Stimulated activated CD8-positive, alpha-beta memory T cell treated with anti-CD3 and anti-CD28 coated beads, Interleukin-7, amount 100 ng/mL, for 1 hour (primary cell): ENCODE measurements at regions not wholly inside any gene's neighbourhood (a gene's known extent, or its start where the extent isn't known, plus 50 kb on each side); places are given as distances from the start of the nearest gene placed in this dataset.
"Not testable (repeated sequence)": the region's sequence is repeated elsewhere in the genome, so short reads cannot be mapped to it uniquely, and the experiment has no call there.

Experiments used
- DNase-seq, 2 donors: peaks; one replicate each; pipeline ENCODE4 v3.0.0-alpha.2; 2020; ENCODE audit warnings: low read depth in 2 of 2

DNA sequence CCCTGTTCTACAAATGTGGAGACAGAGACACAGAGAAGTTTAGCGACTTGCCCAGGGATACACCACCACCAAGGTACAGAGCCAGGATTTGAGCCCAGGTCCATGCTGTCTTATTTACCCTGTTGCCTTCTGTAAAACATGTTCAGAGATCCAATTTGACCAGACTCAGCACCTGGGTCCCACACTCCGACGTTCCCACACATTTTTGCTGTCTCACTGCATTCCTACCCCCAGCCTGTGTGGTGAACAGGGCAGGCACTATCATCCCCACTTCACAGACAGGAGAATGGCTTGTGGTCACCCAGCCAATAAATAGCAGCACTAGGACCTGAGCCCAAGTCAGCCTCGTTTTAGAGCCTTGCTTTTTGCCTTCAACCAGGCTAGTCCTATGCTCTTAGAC lies 102.8 kb downstream of the PJA1 start:
- DNase-seq: no peak

DNA sequence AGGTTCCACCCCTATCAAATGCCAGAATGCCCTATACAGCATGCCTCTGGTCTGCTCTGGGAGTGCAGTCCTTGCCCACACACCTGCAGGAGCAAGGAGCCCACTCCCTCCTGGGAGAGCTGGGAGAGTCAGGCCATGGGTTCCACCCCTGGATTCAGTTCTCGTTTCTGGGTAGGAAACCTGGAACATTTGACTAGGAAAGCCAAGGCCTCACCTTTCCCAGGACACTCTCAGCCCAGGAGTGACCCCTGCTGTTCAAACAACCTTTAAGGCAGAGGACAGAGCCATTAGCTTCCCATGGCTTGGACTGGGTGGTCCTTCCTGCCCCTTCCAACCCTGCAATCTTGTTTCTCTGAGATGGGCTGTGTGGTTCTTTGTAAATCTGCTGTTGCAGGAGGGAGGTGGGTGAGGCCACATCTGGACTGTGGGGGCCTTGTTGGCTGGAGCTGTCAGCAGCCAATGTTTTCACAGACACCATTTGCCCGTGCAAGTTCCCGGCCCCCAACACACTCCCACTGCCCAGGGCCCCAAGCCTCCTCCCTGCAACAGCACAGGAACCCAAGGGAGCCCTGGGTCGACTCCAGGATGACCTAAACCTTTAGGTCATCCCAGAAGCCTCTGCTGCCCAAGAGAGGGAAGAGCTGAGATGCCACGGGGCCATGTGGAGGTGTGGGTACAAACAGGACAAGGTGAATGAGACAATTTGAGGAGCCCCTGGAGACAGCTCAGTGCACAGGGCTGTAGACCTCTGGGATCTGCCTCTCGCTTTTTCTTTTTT lies 104.4 kb downstream of the PJA1 start:
- no peak for DNase-seq

DNA sequence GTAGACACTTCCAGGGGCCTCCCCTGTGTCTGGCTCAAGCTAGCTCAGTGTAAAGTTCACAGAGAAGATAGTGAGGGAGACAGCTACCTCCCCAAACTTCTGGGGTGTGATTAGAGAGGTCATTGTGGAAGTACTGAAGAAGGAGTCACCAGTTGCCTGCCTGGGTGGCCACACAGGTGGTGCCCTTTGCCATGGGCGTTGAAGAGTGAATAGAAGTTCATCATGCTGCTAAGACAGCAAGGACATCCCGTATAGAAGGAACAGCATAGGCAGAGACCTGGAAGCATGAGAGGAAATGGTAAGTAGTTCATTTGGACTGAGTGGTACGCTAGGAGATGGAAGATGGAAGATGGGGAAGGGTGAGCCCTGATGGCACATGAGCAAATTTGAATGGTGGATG lies 110.1 kb downstream of the PJA1 start:
- no peak for DNase-seq

DNA sequence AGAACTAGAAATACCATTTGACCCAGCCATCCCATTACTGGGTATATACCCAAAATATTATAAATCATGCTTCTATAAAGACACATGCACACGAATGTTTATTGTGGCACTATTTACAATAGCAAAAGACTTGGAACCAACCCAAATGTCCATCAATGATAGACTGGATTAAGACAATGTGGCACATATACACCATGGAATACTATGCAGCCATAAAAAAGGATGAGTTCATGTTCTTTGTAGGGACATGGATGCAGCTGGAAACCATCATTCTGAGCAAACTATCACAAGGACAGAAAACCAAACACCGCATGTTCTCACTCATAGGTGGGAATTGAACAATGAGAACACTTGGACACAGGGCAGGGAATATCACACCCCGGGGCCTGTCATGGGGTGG lies 110.8 kb downstream of the PJA1 start:
- not testable (repeated sequence) for DNase-seq

DNA sequence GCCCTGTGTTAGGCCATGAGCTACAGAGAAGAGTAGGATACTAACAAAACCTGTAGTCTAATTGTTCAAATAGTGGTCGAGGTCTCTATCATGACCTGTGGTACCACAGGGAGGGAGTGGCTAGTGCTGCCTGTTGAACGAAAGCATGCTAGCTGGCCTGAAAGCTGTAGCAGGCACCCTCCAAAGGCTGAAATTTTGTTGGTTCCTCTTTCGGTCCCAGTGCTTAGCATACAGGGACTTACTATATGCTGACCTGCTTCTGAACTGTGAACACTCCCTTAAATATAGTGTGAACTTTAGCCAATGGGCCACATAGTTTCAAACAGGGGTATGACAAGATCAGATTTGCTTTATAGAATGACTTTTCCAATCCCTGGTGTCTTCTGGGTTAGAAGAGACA lies 113.4 kb downstream of the PJA1 start:
- no peak for DNase-seq

DNA sequence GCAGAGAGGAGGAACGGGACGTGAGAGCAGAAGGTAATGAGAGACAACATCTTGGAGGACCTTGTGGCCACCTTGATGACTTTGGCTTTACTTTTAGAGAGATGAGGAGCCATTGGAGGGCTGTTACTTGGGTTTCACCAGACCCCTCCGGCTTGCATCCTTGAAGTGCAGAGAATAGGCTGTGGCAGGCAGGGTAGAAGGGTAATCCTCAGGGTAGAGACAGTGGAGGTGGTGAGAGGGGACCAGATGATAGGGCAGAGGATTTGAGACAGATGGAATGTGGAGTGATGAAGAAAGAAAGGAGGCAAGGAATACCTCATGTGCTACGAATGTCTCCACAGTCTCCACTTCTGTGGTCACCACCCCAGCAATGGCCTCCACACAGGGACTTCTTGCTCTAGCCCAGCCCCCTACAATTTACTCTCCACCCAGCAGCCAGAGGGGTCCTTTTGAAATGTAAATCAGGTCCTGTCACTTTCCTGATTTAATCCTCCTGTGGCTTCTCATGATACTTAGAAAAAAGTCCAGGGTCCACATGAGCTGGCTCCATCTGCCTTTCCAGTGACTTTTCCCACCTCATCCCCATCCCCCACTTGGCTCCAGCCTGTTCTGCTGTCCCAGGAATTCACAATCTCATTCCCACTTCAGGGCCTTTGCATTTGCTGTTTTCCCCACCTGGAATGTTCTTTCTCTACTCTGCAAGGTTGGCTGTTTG lies 115.0 kb downstream of the PJA1 start:
- no peak for DNase-seq

DNA sequence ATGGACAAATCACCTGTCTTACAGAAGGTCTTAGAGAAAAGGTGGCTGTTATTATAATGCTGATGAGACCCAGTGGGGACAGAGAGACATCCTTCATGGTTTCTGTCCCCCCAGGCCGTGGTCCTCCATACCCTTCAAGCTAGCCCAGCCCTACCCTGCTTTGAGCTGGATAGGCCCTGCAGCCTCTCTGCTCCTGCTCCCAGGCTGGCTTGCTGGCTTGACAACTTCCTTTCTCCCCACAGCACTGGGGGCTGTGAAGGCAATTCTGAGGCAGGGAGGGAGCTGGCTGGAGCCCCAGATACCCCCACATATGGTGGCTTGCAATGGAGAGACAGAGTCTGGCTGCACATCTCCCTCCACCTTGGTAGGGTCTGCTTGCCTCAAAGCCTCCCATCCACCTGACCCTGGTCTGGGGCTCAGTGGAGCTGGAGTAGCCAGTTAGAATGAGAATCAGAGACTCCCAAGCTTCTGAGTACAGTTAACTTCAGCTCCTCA lies 118.2 kb downstream of the PJA1 start:
- no peak for DNase-seq

DNA sequence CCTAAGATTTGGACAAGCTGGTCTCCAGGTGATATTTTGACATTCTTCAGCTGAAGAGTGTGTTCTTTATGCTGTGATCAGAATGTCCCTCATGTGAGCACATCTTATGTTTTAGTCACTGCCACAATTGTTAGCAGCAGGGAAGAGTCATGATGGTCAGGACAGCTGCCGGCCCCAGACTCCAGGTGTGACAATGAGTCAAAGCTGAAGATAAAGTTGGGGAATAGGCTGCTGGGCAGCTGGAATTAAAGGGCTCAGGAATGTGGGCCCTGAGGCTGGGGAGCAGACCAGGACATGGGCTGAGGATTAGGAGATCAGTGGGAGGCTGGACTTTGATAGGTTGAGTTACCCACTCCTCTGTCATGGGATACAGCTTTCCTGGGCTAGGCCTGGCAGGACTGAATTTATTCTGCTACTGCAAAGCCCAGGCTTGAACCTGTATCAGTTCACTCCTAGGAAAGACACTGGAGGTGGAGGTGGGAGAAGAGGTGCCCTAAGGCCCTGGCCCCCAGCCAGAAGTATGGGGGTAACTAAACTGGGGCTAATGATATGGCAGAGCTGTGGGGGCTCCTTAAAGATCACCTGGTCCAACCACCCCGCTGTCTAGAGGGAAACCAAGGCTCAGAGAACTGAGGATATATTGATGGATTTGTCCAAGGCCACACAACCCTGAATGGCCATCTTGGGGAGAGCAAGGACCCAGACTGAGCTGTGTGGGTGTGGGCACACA lies 119.5 kb downstream of the PJA1 start:
- no peak for DNase-seq

DNA sequence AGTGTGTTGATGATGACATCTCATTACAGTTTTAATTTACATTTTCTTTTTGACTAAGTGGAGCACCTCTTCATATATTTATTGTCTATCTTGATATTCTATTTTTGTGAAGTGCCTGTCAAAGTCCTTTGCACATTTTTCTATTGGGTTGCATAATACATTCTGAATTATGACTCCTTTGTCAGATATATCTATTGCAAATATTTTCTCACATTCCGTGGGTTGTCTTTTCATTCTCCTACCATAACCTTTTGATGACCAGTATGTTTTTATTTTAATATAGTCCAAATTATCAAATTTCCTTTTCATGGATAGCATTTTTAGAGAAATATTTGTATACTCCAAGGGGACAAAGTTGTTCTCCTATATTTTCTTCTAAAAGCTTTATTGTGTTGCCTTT lies 126.4 kb downstream of the PJA1 start:
- no peak for DNase-seq

DNA sequence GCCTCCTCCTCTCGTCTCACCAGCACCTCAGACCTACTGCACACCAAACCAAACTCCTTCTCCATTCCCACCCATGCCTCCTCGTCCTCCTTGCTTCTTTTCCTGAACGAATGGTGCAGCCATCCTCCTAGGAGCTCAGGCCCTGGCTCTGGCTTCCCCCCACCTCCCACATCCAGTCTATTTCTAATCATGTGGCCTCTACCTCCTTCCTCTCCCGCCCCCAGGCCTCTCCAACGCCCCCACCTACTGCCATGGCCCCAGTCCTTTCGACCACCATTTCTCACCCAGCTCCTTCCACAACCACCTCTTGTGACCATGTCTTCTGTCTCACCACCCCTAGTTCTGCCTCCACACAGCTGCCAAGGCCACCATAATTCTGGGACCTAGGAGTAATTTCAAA lies 127.1 kb downstream of the PJA1 start:
- no peak for DNase-seq

DNA sequence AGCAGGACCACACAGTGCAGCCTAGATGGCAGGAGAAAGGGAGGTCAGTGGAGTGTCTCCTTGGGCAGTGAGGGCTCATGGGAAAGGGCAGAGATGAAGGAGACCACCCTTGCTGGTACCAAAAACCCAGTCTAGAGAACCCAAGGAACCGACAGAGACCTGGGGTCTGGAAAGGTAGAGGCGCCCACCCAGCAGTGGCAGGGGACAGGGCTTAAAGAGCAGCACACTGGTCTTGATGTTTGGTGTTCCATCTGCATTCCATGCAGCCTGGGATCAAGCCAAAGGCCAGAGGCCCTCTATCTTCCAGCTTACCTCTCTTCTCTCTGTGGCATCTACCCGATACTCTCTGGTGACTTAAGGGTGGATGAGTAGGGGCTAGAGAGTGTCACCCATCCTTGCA lies 127.5 kb downstream of the PJA1 start:
- DNase-seq: no peak

DNA sequence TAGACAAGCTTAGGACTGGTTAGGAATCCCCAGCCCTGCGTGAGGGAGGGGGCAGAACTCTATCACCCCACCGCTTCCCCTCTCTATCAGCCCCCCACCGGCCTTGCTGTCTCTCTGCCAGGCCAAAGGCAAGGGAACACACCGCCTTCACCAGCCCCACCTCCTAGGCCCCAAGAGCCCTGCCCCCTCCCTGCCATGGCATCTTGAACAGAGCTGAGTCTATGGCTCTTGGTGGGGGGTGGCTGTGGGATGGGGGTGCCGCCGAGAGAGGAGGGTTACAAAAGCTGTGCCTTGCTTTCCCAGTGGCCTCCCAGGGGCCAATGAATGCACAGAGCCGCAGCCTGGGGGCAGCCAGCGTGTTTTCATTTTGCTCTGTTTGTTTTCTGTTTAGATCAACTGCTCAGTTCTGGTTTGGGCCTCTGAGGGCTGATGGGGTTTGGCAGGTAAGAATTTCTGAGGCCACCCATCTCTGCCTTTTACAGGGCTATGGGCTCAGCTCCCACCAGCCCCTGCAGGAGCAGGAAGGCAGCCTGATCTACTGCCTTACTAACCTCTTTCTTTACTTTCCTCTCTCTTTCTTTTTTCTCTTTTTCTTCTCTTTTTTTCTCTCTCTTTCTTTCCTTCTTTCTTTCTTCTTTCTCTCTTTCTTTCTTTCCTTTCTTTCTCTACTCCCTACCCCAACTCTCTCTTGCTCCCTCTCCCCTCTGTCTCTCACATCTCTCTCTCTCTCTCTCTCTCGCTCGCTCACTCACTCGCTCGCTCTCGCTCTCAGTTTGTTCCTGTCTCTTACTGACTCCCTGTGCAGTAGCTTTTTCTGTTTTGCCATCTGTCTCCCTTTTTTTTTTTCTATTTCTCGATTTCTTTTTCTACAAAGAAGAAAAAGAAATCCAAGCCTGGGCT lies 128.3 kb downstream of the PJA1 start:
- no peak for DNase-seq

DNA sequence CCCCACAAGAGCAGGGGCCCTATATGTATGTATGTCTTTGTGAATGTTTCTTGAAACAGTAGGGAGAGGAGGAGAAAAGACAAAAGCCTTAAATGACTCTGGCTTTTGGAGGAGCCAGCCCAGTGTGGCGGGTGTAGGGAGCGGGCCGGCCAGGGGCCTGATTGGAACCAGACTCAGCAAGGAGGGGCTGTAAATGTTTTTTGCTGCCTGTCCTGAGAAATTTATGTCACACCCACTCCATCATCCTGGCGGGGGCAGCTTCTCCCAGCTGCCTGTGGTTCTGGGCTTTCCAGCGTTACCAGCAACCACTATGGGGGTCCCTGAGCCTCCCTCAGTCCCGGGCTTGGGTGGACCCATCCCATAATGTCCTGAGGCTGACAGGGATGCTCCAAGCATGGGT lies 130.8 kb downstream of the PJA1 start:
- no peak for DNase-seq

DNA sequence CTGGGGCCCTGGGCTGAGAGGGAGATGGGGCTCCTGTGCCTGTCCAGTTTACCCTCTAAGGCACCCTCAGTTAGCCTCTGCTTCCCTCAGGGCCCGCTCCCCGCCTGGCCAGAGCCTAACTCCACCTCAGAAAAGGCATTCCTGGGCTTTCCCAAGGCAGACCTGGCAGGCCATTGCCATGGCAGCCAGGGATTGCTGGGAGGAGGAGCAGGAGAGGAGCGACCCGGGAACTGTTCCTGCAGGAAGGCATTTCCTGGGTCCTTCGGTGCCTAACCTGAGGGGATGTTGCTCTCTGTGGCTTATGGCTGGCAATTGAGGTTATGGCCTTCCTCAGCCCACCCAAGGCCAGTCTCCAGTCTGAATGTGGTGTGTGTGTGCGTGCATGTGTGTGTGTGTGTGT lies 131.3 kb downstream of the PJA1 start:
- no peak for DNase-seq

DNA sequence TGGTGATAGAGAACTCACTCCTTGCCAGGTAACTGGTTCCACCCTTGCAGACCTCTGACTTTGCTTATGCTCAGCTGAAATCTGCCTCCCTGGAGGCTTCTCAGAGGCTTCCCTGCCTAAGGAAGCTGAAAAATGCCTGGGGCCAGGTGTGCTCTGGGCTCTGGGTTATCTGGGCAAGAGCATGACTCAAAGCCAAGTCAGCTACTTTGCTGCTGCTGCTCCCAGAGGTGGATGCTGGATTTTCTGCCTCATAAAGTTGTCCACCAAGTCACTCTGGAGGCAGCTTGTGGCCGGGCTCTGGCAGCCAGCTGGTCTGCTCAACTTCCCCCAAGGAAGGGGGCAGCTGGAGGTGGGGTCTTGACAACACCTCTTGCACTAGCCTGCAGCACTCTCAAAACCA lies 132.7 kb downstream of the PJA1 start:
- no peak for DNase-seq

DNA sequence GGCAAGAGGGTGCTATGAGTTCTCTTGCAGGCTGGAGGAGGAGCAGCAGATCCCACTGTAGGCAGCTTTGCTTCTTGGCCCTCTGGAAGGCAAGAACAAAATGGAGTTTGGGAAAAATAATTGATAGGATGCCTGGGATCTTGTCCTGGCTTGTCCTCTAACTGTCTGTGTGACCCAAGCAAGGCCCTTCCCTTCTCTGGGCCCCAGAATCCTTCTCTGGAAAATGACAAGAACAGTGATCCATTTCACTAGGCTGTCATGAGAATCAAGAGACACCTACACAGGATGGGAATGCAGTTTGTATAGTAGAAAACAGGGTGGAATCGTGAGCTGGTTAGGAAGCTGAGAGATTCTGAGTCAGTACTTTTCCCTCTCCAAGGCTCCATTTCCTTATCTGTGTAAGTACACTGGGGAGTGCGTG lies 133.3 kb downstream of the PJA1 start:
- no peak for DNase-seq

DNA sequence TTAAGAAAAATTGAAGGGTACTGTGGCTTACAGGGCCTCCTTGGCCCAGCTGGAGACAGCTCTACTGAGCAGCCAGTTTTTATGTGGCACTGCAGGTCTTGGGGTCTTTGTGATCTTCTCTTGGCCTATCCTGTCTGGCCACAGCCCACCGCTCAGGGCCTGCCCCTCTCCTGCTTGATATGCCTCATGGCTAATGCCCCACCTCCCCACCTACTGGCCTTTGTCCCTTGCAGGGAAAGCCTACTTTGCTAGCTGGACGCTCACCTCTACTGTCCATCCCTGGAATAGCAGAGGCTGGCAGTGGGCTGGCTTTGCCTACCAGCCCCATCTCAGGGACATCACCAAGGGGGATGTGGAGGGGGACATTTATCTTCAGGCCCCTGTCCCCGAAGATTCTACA lies 134.1 kb downstream of the PJA1 start:
- DNase-seq: no peak

DNA sequence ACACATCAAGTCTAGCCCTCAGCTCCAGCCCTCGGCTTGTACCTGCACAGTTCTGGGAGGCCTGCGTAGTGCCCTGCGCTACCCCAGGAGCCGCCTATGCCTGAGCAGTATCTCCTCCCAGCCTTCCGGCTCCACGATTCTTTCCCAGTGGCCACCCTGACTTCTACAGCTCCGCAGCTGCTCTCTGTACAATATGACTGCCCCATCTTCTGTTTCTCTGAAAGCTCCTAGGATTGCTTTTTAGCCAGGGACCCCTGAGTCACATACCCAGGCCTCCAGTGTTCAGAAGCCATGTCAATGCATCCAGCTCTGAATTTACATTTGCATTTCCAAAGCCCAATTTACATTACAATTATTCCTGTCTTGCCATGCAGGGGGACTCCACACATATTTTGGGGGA lies 135.5 kb downstream of the PJA1 start:
- DNase-seq: no peak

DNA sequence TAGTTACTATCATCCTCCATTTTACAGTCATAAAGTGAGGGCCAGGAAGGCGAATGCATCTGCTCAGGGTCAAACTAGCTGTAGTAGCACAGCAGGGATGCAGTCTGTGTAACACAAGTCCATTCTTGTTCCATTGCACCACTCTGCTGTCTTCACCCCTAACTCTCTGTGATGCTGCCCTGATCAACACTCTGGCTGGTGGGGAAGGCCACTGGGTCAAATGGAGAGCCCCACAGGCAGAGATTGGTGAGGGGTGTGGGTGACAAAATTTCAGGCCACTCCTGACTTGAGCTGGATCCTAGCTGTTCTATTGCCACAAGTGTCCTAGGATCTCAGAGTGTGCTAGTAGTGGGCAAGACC lies 136.5 kb downstream of the PJA1 start:
- DNase-seq: no peak

DNA sequence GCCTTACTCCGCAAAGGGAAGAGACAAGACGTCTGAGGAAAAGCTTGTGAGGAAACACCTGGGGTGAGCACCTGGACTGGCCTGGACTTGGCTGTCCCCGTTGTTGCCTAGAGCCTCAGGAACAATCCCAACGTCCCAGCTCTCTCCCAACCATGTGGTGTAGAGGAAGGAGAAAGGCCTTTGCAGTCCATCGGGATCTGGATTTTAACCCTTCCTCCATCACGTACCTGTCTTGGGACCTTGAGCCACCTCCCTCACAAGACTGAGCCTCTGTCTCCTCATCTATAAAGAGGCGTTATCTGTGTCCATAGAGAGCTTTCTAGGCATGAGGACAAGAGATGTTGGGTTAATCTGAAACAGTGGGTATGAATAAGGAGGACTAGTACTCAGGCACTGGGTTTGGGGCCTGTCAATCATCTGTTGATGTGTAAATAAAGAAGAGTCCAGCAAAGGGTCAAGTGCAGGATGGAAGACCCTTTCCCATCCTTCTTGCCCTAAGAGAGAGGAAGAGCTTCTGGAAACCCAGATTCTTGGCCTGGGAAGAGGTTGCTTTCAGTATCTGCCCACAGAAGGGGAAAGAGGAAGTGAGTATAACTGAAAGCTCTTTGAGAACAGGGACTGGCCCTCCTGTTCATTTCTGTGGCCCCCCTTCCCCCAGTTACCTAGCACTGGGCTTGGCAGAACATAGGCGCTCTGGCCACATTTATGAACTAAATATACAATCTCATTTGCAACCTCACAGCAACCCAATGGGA lies 137.1 kb downstream of the PJA1 start:
- no peak for DNase-seq
